DND-41 (cell line): ENCODE measurements at regions not wholly inside any gene's neighbourhood (a gene's known extent, or its start where the extent isn't known, plus 50 kb on each side); places are given as distances from the start of the nearest gene placed in this dataset.

Experiments
- ATAC-seq: fragments of 200-7000 bp; cut with Tn5 transposase; 3 replicates; pipeline ENCODE4 v1.9.1; 2021; ENCODE audit warnings: low read depth; ENCODE audit not compliant: insufficient read depth
- DNase-seq: peaks from one replicate; pipeline ENCODE4 v3.0.0-alpha.2; 2020
- H2AFZ ChIP-seq: 2 replicates; pipeline ENCODE4 v1.6.0; 2012; ENCODE audit warnings: low read depth, low read length
- H3K27ac ChIP-seq: 2 replicates; pipeline ENCODE4 v1.5.1; 2012; ENCODE audit warnings: low read length, inconsistent platforms
- H3K27me3 ChIP-seq: fragments of 200-600 bp; sonication (generic); 2 replicates; pipeline ENCODE4 v1.6.0; 2012; ENCODE audit warnings: low read length, mild to moderate bottlenecking, inconsistent platforms; ENCODE audit not compliant: insufficient read depth, poor library complexity
- H3K36me3 ChIP-seq: 2 replicates; pipeline ENCODE4 v1.5.1; 2012; ENCODE audit warnings: low read length, inconsistent platforms; ENCODE audit not compliant: insufficient read depth
- H3K4me1 ChIP-seq: 2 replicates; pipeline ENCODE4 v1.5.1; 2012; ENCODE audit warnings: mild to moderate bottlenecking, low read length; ENCODE audit not compliant: insufficient read depth
- H3K4me2 ChIP-seq: 2 replicates; pipeline ENCODE4 v1.6.0; 2012; ENCODE audit warnings: mild to moderate bottlenecking, moderate library complexity, low read length, inconsistent platforms; ENCODE audit not compliant: insufficient read depth
- H3K4me3 ChIP-seq, 2 experiments: fragments of 200-600 bp in 1 of 2; shearing (Covaris generic) in 1 of 2; 2 replicates each; pipeline ENCODE4 v1.5.1; 2012 to 2016; ENCODE audit warnings: inconsistent platforms in 2 of 2, low read length in 2 of 2, mild to moderate bottlenecking in 2 of 2, low read depth in 1 of 2, moderate library complexity in 1 of 2
- H3K79me2 ChIP-seq: 2 replicates; pipeline ENCODE4 v1.6.0; 2012; ENCODE audit warnings: low read length, inconsistent platforms; ENCODE audit not compliant: insufficient read depth
- H3K9ac ChIP-seq: 2 replicates; pipeline ENCODE4 v1.6.0; 2012; ENCODE audit warnings: low read depth, mild to moderate bottlenecking, inconsistent platforms, low read length, moderate library complexity
- H3K9me3 ChIP-seq: 2 replicates; pipeline ENCODE4 v1.5.1; 2012; ENCODE audit warnings: low read length, moderate library complexity, mild to moderate bottlenecking, inconsistent platforms; ENCODE audit not compliant: insufficient read depth, severe bottlenecking
- H4K20me1 ChIP-seq: 2 replicates; pipeline ENCODE4 v1.6.0; 2012; ENCODE audit warnings: low read length; ENCODE audit not compliant: insufficient read depth
- CTCF ChIP-seq: IDR thresholded peaks from 2 replicates; pipeline ENCODE4 v1.5.1; 2012; ENCODE audit warnings: borderline replicate concordance, low read length, moderate library complexity, mild to moderate bottlenecking; ENCODE audit not compliant: poor library complexity, severe bottlenecking; ENCODE audit errors: extremely low read depth
- EZH2 ChIP-seq: IDR thresholded peaks from 3 replicates; pipeline ENCODE4 v1.6.1; 2012; ENCODE audit warnings: borderline replicate concordance, low read depth, mild to moderate bottlenecking, moderate library complexity, low read length, inconsistent platforms; ENCODE audit not compliant: severe bottlenecking

- ATAC-seq (no peak), DNase-seq (no peak)
- Histone ChIP-seq H2AFZ (no peak overlapping the region), H3K4me2 (no peak overlapping the region), H3K9ac (no peak overlapping the region), H3K27ac (no peak overlapping the region), H3K4me3 (no peak overlapping the region), H4K20me1 (no peaks in the 10 kb centered on the region), H3K36me3 (no peaks in the 10 kb centered on the region), H3K79me2 (no peaks in the 10 kb centered on the region), H3K9me3 (no peaks in the 10 kb centered on the region), H3K4me1 (no peaks in the 10 kb centered on the region), H3K27me3 (no peaks in the 10 kb centered on the region)
- TF ChIP-seq CTCF (no peak), EZH2 (no peak)
Measured at GRCh38 chr6:105545947-105546731, 143.3 kb upstream of the PREP start.

- Histone ChIP-seq H3K36me3 (no peaks in the 10 kb centered on the region), H3K9ac (no peak overlapping the region), H4K20me1 (no peaks in the 10 kb centered on the region), H3K27me3 (no peaks in the 10 kb centered on the region), H2AFZ (no peak overlapping the region), H3K79me2 (no peaks in the 10 kb centered on the region), H3K27ac (no peak overlapping the region), H3K4me3 (no peak overlapping the region), H3K9me3 (no peaks in the 10 kb centered on the region), H3K4me1 (no peaks in the 10 kb centered on the region), H3K4me2 (no peak overlapping the region)
- no peak for ATAC-seq
- TF ChIP-seq EZH2 (no peak), CTCF (no peak)
- DNase-seq = no peak
Measured at GRCh38 chr6:105545228-105545920, 142.5 kb upstream of the PREP start.

GRCh38 chr6:105539911-105540310 is 137.0 kb upstream of the PREP start:
- Histone ChIP-seq H3K27ac (no peak overlapping the region), H2AFZ (no peak overlapping the region), H3K9ac (no peak overlapping the region), H3K9me3 (no peaks in the 10 kb centered on the region), H3K36me3 (no peaks in the 10 kb centered on the region), H3K4me2 (no peak overlapping the region), H3K4me3 (no peak overlapping the region), H3K27me3 (no peaks in the 10 kb centered on the region), H3K4me1 (no peaks in the 10 kb centered on the region), H4K20me1 (no peaks in the 10 kb centered on the region), H3K79me2 (no peaks in the 10 kb centered on the region)
- no peak for DNase-seq
- TF ChIP-seq EZH2 (no peak), CTCF (no peak)
- no peak for ATAC-seq
